HG03135 (cell line): ENCODE measurements at regions not wholly inside any gene's neighbourhood (a gene's known extent, or its start where the extent isn't known, plus 50 kb on each side); places are given as distances from the start of the nearest gene placed in this dataset.

ENCODE experiments used
- ATAC-seq: cut with Tn5 transposase; IDR thresholded peaks from one replicate; pipeline ENCODE4 v1.9.1; 2021; ENCODE audit warnings: mild to moderate bottlenecking, moderate library complexity; ENCODE audit not compliant: unreplicated experiment

DNA sequence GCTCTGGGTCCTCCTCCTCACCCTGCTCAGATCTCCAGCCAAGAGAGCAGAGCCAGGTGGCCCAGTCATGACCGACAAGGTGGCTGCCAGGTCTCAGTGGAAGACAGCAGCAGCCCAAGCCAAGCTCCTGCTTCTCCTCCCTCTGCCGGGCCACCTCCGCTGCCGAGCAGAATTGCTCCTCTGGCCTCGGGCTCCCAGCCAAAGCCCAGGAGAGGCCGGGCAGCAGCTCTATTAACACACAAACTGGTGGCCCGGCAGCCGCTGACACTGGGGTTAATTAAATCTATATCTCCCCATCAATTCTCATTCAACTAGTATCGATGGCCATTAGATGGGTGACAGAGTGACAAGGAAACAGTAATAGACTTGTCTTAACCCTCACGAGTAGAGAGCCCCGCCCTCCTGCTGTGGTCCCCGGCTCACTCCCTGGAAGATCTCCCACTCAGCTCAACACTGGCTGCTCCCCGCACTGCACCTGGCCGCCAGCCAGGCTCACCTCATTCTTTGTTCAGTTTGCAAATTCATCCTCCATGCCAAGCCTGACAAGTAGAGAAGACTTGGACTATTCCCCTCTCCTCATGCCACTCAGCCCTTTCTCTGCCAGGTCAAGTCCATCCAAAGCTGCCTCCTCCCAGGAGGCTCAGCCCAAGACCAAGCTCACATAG, 74.1 kb upstream of the UNC5B start:
- no peak for ATAC-seq

DNA sequence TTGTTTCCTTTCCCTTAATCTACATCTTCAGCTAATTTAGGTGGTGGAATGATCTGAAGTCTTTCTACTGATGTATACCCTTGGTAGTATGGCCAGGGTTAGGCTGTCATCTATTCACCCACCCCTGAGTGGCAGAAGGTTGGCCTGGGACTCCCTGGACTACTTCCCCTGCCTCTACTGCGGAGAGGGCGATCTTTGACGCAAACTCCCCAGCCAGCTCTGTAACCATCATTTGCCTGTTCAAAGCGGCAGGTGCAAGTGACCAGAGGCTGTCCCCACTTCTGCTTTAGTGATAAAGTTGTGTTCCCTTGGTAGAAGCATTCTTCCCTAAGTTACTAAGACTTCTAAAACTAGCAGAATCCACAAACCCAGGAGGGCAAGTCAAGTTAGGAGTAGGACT, 70.8 kb upstream of the UNC5B start:
- ATAC-seq, result no peak

DNA sequence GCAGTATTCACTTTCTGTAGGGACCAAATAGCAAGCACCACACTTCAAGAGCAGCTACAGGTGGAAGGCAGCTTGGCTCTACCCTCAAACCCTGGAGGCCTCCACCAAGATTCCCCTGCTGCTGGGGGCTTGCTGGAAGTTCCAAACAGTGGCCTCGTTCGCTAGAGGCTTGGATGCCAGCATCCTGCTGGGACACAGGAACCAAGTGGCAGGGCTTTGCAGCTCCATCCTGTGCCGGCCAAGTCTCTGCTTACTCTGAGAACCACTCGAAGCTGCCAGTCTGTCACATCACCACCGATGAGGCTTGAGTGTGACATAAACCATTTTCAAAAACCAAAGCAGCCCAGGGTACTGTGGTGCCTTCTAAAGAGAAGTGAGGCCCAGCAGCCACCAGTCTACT, 69.2 kb upstream of the UNC5B start:
- no peak for ATAC-seq

DNA sequence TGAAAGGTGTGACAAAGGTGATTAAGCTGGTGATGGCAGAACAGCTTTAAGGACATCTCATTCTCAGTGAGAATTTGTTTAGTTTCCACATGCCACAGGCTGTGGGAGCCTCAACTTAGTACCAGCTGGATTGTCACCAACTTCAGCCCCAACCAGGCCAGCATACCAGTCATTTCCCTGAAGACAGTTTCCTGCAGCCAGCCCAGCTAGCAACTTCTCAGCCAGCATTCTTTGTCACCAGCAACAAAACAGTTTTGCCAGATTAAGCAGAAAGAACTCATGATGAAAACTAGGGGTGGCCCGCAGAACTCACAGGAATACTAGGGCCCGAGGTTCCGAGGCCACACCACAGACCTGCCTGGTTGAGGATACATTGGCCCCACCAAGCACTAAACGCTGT, 68.8 kb upstream of the UNC5B start:
- no peak for ATAC-seq

DNA sequence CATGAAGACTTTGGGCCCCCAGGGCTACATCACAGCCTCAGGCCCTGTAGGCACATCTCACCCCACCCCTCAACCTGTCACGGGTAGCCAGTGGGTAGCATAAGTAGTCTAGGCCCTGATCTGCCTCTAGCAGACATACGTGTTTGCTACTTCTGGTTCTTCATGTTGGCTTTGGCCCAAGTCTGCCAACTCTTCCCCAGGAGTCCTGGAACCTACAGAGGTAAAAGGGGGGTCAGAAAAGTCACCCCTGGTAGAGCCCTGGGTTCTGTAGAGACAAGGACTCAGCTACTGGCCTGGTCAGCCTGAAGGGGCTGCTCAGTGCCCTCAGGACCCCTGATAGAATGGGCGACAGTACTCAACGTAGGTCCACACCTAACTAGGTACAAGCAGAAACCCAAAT, 67.5 kb upstream of the UNC5B start:
- ATAC-seq, result no peak

DNA sequence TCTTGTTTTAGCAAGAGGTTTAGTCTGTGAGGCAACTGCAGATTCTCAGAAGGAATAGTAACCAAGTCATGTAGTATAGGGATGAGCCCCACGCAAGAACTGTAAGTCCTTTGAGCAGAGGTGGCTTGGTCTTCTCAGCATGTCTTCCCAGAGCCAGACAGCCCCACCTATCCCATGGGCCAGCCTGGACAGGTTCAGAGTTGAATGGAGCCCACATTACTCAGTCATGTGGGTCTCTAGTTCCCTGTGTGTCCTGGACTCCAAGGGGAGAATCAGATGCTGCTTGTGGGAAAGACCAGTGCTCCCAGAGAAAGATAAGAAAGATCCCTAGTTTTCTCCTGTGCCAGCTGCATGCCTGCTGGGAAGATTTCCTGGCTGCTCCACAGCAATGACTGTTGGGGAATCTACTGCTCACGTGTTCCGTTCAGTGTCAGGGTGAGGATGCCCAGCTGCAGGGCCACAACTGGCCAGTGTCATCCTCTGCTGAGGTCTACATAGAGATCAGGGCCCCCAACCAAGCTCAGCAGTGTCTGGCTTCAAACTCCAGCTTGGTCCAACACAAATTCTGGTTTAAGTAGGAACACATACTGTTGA, 66.9 kb upstream of the UNC5B start:
- ATAC-seq, result no peak

DNA sequence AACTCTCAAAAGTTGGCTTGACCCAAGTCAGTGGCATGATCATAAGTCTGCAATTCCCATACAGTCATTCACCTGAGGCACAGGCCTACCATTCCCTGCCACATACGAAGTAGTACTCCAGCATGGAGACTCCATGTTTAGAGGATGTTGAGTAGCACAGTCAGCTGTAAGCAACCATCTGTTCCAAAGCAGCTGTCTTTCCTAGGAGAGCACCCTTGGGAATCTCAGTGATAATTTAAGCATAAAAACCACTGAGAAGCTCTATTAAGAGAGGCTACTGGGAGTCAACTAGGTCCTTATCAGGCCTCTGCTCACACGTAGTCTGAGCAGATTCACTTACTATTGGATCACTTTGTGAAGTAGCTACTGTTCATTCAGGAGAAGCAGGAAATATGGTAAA, 61.6 kb upstream of the UNC5B start:
- ATAC-seq, result no peak

DNA sequence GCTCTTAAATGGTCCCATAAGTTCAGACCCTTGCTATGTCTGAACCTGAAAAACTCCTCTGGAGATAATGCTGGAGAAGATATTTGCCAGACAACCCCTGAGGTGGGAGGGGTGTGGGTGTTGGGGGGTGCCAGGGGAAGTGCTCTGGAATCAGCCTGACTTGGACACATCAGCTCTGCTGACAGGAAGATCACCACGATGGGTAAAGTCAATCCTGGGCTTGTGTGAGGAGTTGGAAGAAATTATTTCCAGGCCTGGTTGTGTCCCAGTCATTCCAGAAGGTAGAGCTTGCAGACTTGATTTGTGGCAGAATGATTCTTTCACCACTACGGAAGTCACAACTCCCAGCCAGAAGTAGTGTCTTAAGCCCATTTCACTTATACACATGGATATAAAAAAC, 60.3 kb upstream of the UNC5B start:
- no peak for ATAC-seq

DNA sequence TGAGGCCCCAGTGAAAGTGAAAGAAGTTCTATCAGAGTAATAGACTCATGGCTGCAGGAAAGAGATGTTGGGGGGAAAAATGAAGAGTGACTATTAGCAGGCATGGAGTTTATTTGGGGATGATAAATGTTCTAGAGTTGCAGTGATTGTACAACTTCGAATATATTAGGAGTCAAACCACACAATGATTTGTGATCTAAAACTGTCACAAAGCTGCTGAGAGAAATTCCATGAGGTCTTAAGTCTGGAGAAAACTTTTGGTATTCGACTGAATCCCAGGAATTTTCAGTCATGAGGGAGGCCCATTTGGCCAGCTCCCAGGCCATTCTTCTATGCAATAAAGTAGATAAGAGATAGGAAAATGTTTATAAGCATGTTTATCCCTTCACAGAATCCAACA, 55.9 kb upstream of the UNC5B start:
- ATAC-seq, result no peak

DNA sequence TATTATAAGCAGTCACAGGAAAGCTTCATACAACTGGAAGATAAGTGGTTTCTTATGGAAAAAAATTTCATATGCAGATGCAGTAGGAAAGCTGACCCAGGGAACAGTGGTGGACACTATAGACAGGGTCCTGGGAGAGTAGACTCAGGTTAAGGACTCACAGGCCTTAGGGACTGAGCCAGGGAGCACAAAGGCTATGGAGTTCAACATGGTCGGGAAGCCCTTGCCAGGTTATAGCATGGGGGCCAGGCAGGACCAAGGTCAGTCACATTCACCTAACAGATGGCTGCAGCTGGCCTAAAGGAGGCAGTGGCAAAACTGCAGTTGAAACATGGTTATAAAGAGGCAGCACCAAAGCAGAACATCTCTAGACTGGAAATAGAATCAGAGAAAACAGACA, 54.9 kb upstream of the UNC5B start:
- no peak for ATAC-seq

DNA sequence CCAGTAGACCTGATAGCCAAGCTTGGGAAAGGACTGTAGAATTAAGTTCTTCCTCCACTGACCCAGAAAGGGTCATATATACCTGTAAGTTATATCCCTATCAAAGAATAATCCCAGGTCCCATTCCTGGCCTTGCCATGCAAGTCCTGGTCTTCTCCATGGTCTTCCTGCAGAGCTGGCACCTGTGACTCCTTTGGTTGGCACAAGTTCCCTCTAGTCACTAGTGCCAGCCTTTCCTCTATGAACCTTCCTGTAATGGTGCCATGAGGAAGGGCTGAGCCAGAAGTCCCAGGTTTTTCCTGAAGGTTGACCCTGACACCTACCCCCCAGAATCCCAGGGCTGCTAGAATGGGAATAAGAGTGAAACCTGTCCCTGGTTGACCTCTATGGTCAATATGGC, 54.1 kb upstream of the UNC5B start:
- ATAC-seq, result no peak

DNA sequence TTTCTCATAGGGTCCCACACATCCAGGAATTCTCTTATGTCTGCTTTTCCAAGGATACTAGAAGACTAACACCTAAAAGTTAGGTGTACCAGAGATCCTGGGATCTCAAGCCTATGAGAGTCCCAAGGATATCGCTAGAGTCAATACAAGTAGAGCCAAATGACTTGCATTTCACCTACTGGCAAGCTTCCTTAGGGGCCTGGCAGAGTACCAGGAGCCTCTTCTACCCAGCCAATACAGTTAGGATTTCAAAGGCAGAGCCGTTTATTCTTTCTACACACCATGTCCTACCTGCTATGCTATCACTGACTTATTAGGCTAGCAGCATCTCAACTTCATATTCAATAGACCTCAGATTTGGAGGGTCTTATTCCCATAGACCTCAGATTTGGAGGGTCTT, 53.5 kb upstream of the UNC5B start:
- no peak for ATAC-seq

DNA sequence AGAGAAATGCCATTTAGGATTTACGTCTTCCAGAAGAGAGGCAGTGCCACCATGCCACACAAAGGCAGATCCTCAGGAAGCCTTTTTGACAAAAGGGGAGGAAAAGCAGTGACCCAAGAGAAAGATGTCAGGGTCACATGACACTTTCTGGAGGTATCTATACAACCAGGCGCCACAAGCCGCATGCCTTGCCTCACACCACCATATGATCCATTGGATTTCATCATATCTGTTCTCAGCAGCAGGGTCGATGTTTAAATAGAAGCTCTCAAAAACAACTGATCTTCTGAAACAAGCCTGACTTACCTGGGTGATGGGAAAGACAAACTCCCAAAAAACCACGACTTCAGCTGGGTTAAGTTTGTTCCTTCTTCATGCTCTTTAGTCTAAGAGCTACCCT, 52.5 kb upstream of the UNC5B start:
- no peak for ATAC-seq

DNA sequence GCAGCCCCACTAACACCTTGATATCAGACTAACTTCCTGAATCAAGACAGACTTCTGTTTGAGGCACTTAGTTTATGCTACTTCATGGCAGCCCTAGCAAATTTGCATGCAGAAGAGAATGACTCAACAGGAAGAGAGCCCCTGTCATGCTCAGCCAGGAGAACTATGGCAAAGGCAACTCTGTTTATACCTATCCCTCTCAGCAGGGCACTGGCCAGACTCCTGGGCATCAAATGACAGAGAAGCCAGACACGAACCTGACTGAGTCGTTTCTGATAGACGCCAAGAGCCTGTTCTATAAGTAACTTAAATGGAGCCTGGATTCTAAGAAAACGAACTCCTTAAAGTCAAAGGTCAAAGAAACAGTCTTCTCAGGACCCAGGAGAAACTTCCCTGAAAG, 50.9 kb upstream of the UNC5B start:
- no peak for ATAC-seq
